Left lung (tissue), 4 donors: ENCODE measurements at regions not wholly inside any gene's neighbourhood (a gene's known extent, or its start where the extent isn't known, plus 50 kb on each side); places are given as distances from the start of the nearest gene placed in this dataset.

Source experiments
- ATAC-seq: fragments of 200-7000 bp; cut with Tn5 transposase; one replicate; pipeline ENCODE4 v1.9.1; 2020; ENCODE audit warnings: moderate library complexity
- DNase-seq, 4 donors: peaks; one replicate each; pipeline ENCODE4 v3.0.0-alpha.2; 2013 to 2020
- H3K27ac ChIP-seq, 2 donors: fragments of 200-600 bp; sonication (generic) in 1 of 2; one replicate each; pipeline versions ENCODE4 v1.5.0 to v1.8.0; 2020 to 2021
- H3K27me3 ChIP-seq, 2 donors: fragments of 200-600 bp; sonication (generic) in 1 of 2; one replicate each; pipeline versions ENCODE4 v1.5.0 to v1.8.0; 2020 to 2021
- H3K36me3 ChIP-seq, 2 donors: fragments of 200-600 bp; sonication (generic) in 1 of 2; one replicate each; pipeline versions ENCODE4 v1.5.0 to v1.8.0; 2020 to 2021
- H3K4me1 ChIP-seq, 2 donors: fragments of 200-600 bp; one replicate each; pipeline ENCODE4 v1.8.0; 2021
- H3K4me3 ChIP-seq, 2 donors: fragments of 200-600 bp; sonication (generic) in 1 of 2; one replicate each; pipeline versions ENCODE4 v1.5.0 to v1.8.0; 2020 to 2021; ENCODE audit warnings: mild to moderate bottlenecking in 1 of 2
- H3K9me3 ChIP-seq, 2 donors: fragments of 200-600 bp; sonication (generic) in 1 of 2; one replicate each; pipeline versions ENCODE4 v1.5.0 to v1.8.0; 2020 to 2021
- CTCF ChIP-seq, 2 donors: fragments of 200-600 bp; sonication (generic) in 1 of 2; IDR thresholded peaks; one replicate each; pipeline versions ENCODE4 v1.5.0 to v1.8.0; 2021; ENCODE audit warnings: antibody characterized with exemption in 2 of 2
- intact Hi-C, 2 donors: fragments of 100-400 bp; cut with DNase I; formaldehyde crosslinking; loops; one replicate each; pipeline versions ENCODE4 v1.11.2 to v1.14.2; 2022
- donor health status: DM: no; HTN: yes; CAD: no.
- donor health status: DM: no; HTN: no; CAD: no.

GRCh38 chr5:130550562-130550928 is 614.5 kb downstream of the HINT1 start:
- intact Hi-C loops, result no loop called here
- no peak for TF ChIP-seq CTCF (IDR thresholded peaks at IDR 0.05)
- no peaks in the 10 kb centered on the region for H3K36me3 ChIP-seq
- ATAC-seq (no peak), DNase-seq (no peak)
- no peak overlapping the region for H3K27ac ChIP-seq
- no peak overlapping the region for H3K4me3 ChIP-seq
- H3K9me3 ChIP-seq, result peaks cover 0 to 17% of the 10 kb centered on the region in 2 donors
- no peaks in the 10 kb centered on the region for H3K4me1 ChIP-seq
- no peaks in the 10 kb centered on the region for H3K27me3 ChIP-seq

GRCh38 chr5:130549884-130550561 is 615.0 kb downstream of the HINT1 start:
- DNase-seq (no peak), ATAC-seq (no peak)
- Histone ChIP-seq H3K36me3 (no peaks in the 10 kb centered on the region), H3K27ac (no peak overlapping the region), H3K4me1 (no peaks in the 10 kb centered on the region), H3K4me3 (no peak overlapping the region), H3K9me3 (peaks cover 0 to 21% of the 10 kb centered on the region in 2 donors), H3K27me3 (no peaks in the 10 kb centered on the region)
- intact Hi-C loops, result no loop called here
- TF ChIP-seq CTCF (IDR thresholded peaks at IDR 0.05), result no peak

GRCh38 chr5:130546211-130546610 is 618.8 kb downstream of the HINT1 start:
- intact Hi-C loops, result no loop called here
- peaks cover 0 to 45% of the 10 kb centered on the region in 2 donors for H3K9me3 ChIP-seq
- DNase-seq (no peak), ATAC-seq (no peak)
- H3K4me3 ChIP-seq, result no peak overlapping the region
- no peak overlapping the region for H3K27ac ChIP-seq
- no peaks in the 10 kb centered on the region for H3K36me3 ChIP-seq
- no peaks in the 10 kb centered on the region for H3K4me1 ChIP-seq
- no peak for TF ChIP-seq CTCF (IDR thresholded peaks at IDR 0.05)
- no peaks in the 10 kb centered on the region for H3K27me3 ChIP-seq

GRCh38 chr5:130545291-130545690 is 619.8 kb downstream of the HINT1 start:
- no peak for DNase-seq
- Histone ChIP-seq H3K27me3 (no peaks in the 10 kb centered on the region), H3K4me1 (no peaks in the 10 kb centered on the region), H3K27ac (no peak overlapping the region), H3K9me3 (peaks cover 0 to 45% of the 10 kb centered on the region in 2 donors), H3K4me3 (no peak overlapping the region), H3K36me3 (no peaks in the 10 kb centered on the region)
- ATAC-seq, result peak; percentile 34
- intact Hi-C loops, result no loop called here
- TF ChIP-seq CTCF (IDR thresholded peaks at IDR 0.05), result no peak

GRCh38 chr5:130541617-130542221 is 623.3 kb downstream of the HINT1 start:
- H3K4me3 ChIP-seq, result no peak overlapping the region
- H3K4me1 ChIP-seq, result no peaks in the 10 kb centered on the region
- H3K9me3 ChIP-seq, result peaks cover 0 to 41% of the 10 kb centered on the region in 2 donors
- no peak overlapping the region for H3K27ac ChIP-seq
- no peaks in the 10 kb centered on the region for H3K36me3 ChIP-seq
- no peaks in the 10 kb centered on the region for H3K27me3 ChIP-seq
- intact Hi-C loops, result no loop called here
- ATAC-seq (peak; percentile 34), DNase-seq (no peak)
- no peak for TF ChIP-seq CTCF (IDR thresholded peaks at IDR 0.05)
